HG02852 (cell line): ENCODE measurements at regions not wholly inside any gene's neighbourhood (a gene's known extent, or its start where the extent isn't known, plus 50 kb on each side); places are given as distances from the start of the nearest gene placed in this dataset.
"Not testable (repeated sequence)": the region's sequence is repeated elsewhere in the genome, so short reads cannot be mapped to it uniquely, and the experiment has no call there.

ENCODE experiments used
- ATAC-seq: cut with Tn5 transposase; IDR thresholded peaks from one replicate; pipeline ENCODE4 v1.9.1; 2021; ENCODE audit warnings: mild to moderate bottlenecking, moderate library complexity; ENCODE audit not compliant: unreplicated experiment

- no peak for ATAC-seq
Observed at GRCh38 chr1:47680815-47681475, 243.1 kb downstream of the FOXD2 start.

- no peak for ATAC-seq
Observed at GRCh38 chr1:47681735-47682134, 243.9 kb downstream of the FOXD2 start.

- no peak for ATAC-seq
Observed at GRCh38 chr1:47682198-47682597, 244.4 kb downstream of the FOXD2 start.

- no peak for ATAC-seq
Observed at GRCh38 chr1:47682786-47683350, 245.0 kb downstream of the FOXD2 start.

- no peak for ATAC-seq
Observed at GRCh38 chr1:47683401-47683800, 245.6 kb downstream of the FOXD2 start.

GRCh38 chr1:47684518-47684917 is 246.7 kb downstream of the FOXD2 start:
- no peak for ATAC-seq

- no peak for ATAC-seq
Observed at GRCh38 chr1:47684964-47685762, 247.3 kb downstream of the FOXD2 start.

- no peak for ATAC-seq
Observed at GRCh38 chr1:47685763-47686066, 247.9 kb downstream of the FOXD2 start.

GRCh38 chr1:47686731-47687630 is 249.1 kb downstream of the FOXD2 start:
- no peak for ATAC-seq

- ATAC-seq = no peak
Observed at GRCh38 chr1:47687631-47688460, 250.0 kb downstream of the FOXD2 start.

- no peak for ATAC-seq
Observed at GRCh38 chr1:47688461-47689296, 250.8 kb downstream of the FOXD2 start.

- no peak for ATAC-seq
Observed at GRCh38 chr1:47689894-47690293, 252.1 kb downstream of the FOXD2 start.

GRCh38 chr1:47690341-47691250 is 252.8 kb downstream of the FOXD2 start:
- no peak for ATAC-seq

GRCh38 chr1:47691293-47691692 is 253.4 kb downstream of the FOXD2 start:
- ATAC-seq = not testable (repeated sequence)

- ATAC-seq = no peak
Observed at GRCh38 chr1:47692196-47692595, 254.4 kb downstream of the FOXD2 start.

- no peak for ATAC-seq
Observed at GRCh38 chr1:47693115-47693514, 255.3 kb downstream of the FOXD2 start.

GRCh38 chr1:47694011-47694890 is 256.4 kb downstream of the FOXD2 start:
- no peak for ATAC-seq

GRCh38 chr1:47696404-47696736 is 258.5 kb downstream of the FOXD2 start:
- no peak for ATAC-seq
